ENCODE measurements at regions not wholly inside any gene's neighbourhood (a gene's known extent, or its start where the extent isn't known, plus 50 kb on each side); places are given as distances from the start of the nearest gene placed in this dataset.

DNA sequence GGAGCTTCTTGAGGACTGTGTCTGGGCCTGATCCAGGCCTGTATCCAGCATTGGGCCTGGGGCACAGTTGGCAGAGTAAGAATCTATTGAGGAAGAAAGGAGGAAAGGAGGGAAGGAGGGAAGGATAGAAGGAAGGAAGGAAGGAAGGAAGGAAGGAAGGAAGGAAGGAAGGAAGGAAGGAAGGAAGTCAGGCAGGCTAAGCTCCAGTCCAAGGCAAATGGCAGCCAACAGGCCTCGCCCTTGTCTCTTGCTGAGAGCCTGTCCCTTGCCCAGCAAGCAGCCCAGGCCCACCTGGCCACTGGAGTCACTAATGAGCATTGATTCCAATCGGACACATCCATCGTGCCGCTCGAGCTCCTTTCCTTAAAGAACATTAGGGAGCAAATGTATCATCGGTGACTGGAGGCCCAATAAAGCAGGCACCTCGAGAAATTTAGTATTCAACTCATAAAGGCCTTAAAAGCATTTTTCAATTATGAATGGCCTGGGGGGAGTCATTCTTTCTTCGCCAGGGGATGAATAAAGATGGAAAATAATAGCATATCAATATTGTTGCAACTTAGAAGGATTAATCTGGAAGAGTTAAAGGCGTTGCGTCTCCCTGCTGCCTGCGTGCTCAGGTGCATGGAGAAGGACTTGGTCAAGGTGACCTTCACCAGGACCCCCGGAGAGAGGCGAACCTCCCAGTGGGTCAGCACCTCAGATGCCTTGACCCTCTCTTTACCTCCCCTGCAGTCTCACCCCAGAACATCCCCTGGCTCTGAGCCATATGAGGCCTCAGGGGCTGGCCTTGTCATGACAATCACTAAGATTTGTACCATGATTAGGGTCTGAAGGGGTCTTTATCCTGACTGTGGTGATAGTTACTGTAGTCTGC is 144.5 kb upstream of the RUNX3 start:
- no peak for DNase-seq

- no peak for DNase-seq
Measured at GRCh38 chr1:25073640-25074270, 143.7 kb upstream of the RUNX3 start.

- DNase-seq, result no peak
Measured at GRCh38 chr1:25072461-25072860, 142.4 kb upstream of the RUNX3 start.

- no peak for DNase-seq
Measured at GRCh38 chr1:25068829-25069228, 138.8 kb upstream of the RUNX3 start.

DNA sequence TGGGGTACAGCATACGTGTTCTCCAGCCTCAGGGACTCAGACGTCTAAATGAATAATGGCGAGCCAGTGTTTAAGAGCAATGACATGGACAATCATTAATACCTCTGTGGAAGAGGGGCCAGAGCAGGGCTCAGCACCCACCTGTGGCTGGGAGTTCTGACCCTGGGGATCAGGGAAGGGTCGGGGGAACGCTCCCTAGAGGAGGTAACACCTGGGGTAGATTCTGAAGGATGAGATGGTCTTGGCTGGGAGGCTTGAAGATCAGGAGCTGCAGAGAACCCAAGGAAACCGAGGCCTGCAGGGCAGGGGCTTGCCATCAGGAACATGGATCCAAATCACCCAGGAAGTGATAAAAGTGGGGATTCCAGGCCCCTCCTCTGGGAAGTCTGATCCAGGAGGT is 138.2 kb upstream of the RUNX3 start:
- DNase-seq, result no peak

- DNase-seq, result no peak
Measured at GRCh38 chr1:25067518-25068251, 137.6 kb upstream of the RUNX3 start.

- DNase-seq, result no peak
Measured at GRCh38 chr1:25066731-25067517, 136.8 kb upstream of the RUNX3 start.

GRCh38 chr1:25066256-25066655 is 136.2 kb upstream of the RUNX3 start:
- DNase-seq, result no peak

DNA sequence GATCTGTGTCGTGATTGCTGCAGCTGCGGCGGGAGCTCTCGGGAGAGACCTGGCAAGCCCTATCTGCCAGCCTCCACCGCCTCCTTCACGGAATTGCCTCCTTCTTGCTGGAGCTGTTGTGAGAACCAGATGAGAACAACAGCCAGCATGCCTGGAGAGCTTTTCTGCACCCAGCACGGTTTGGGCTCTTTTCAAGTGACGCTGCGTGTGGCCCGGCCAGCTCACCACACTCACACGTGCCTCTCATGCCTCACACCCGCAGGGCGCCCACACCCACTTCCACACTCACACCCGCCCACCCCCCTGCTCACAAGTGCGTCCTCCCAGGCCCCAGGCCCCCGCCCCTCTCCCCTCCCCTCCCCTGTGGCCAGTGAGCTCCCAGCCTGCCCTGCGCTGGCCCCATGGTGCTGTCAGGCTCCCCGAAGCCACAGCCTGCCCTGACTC is 135.7 kb upstream of the RUNX3 start:
- no peak for DNase-seq

GRCh38 chr1:25065321-25065721 is 135.2 kb upstream of the RUNX3 start:
- no peak for DNase-seq

GRCh38 chr1:25064465-25065240 is 134.6 kb upstream of the RUNX3 start:
- no peak for DNase-seq

- no peak for DNase-seq
Measured at GRCh38 chr1:25063591-25064416, 133.7 kb upstream of the RUNX3 start.

DNA sequence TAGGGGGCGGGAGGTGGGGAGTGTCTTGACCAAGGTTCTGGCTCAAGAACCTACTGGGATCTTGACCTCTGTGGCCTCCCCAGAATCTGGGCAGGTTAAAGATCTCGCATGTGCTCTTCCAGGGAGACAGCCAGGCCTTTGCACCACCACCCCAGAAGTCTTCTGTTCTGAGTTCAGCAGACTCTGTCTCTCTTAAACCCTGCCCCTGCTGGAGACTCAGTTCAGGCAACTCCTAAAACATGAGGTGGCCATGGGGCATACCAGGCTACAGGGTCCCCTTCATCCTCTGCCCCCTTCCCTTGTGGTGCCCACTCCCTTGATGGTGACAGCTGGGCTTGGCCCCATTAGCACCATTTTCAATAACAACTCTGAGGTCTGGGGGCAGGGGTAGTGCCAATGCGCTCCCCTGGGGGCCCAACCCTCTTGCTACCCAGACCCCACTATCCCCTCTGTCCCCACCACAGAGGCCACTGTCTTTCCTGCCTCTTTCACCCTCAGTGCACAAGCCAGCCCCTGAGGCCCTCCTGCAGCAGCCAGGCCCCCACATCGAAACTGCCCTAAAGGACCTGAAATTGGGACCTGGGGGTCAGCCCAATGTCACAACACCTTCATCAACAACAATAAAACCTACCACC is 132.7 kb upstream of the RUNX3 start:
- DNase-seq, result no peak

DNA sequence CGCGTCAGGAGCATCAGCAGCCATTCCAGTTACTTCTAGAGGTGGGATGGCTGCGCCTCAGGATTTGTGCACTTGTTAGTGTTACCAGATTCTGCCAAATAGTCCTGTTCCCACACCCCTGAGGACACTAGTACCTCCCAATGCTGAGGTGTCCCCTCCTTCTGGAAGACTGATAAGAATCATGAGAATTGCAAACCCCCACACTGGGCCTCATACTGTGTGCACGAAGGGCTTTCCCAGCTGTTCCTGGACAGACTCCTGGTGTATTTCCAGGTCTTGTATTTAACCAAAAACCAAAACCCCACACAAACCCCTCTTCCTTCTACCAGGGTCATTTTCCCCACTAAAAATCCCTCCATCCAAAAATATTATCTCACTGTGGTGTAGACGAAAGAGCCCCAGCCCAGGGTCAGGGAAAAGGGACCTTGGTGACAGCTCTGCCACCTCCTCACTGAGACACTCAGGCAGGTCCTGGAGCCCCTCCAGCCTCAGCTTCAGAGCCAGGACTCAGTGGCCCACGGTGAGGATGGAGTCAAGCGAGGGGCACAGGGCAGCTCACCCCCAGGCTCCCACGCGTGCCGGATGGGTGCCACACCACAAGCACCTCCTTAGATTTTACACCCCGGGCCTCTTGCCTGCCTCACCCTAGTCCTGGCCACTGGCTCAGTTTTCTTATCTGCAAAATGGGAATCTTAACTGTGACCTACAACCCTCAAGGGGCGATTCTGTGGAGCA is 131.4 kb upstream of the RUNX3 start:
- no peak for DNase-seq

DNA sequence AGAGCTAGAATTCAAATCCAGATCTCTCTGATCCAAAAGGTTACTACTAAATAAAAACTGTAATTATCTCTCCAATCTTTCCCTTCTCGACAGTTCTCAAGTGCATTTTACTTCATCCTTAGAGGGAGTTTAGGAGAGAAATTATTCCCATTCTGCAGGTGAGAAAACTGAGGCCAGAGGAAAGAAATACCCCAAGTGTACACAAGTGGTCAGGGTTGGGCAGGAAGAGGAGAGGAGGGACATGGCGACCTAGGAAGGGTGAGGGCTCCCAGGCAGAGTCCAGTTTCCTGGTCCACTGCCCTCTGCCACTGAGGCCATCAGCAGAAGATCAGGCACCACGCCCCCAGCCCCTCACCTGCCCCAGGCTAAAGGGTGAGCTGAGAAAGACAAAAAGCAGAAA is 127.1 kb upstream of the RUNX3 start:
- DNase-seq, result no peak

- no peak for DNase-seq
Measured at GRCh38 chr1:25056536-25056935, 126.5 kb upstream of the RUNX3 start.

DNA sequence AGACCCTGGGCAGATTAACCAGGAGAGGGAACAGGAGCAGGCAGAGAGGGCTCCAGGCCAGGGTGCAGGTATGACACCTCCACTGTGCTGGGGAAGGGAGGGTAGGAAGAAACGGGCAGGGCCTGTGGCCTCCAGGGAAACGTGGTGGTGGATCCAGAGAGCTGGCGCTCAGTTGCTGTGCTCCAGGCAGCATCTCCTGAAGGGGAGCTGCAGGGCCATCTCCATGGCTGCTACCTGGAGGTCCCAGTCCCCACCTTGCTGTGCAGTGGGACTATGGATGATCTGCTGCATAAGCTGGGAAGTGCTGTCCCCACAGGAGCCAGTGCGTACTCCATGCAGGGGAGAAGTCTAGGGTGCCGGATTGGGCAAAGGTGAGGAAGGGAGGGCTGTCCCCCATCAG is 125.9 kb upstream of the RUNX3 start:
- DNase-seq, result no peak

- DNase-seq, result no peak
Measured at GRCh38 chr1:25055324-25055780, 125.3 kb upstream of the RUNX3 start.

DNA sequence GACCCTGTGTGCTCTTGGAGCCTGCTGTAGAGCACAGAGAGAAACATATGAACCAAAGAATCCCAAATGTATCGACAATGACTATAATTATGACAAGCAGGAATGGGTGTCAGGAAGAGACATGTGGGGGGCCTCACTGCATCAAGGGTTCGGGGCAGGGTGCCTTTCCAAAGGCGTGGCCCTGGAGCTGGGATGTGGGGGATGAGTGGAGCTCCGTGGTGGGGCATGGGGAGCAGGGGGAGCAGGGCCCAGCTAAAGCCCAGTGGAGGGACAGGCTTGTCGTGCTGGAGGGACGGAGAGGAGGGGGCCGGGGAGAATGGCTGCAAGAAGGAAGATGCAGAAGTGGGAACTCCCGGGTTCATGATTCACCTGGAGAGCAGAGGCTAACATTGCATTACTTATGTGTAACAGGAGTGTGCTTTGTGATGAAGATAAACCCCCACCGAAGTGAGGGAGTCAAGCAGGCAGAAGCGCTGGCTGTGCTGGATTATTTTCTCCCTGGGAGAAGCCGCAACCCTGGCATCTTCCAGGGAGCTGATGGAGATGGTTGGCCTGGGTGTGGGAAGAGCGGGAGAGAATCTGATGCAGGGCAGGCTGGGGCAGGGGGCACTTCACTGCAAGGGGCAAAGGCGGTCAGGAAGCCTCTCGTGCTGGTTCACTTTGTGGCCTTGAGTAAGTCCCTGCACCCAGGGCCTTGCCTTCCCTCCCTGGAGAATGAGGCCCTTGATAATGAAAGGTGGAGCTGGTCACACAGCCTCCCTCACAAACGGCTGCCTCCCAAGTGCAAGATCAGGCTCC is 124.6 kb upstream of the RUNX3 start:
- no peak for DNase-seq

Data from activated effector memory CD4-positive, alpha-beta T cell treated with Interleukin-2 at 50 U/mL for 16 hours (primary cell).